ENCODE measurements at regions not wholly inside any gene's neighbourhood (a gene's known extent, or its start where the extent isn't known, plus 50 kb on each side); places are given as distances from the start of the nearest gene placed in this dataset.

DNA sequence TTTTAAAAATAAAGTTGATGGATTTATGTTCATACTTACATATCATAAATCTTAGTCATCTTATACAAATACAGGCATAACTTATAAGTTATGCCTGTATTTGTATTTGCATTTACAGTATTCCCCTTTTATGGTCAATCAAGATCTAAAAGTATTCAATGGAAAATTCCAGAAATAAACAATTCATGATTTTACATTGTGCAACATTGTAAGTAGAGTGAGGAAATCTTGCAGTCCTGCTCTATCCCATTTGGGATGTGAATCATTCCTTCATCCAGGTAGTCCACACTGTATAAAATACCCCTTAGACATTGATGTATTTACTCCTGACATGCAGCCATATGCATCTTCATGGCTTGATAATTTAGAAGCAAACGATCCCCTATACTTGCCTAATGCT is 795.3 kb downstream of the SLITRK1 start:
- no peak overlapping the region for H3K4me2 ChIP-seq (replicated peaks; ENCODE audit: low read depth, low read length, poor library complexity, severe bottlenecking)
- DNase-seq (no peak), ATAC-seq (ENCODE audit: low read depth) (no peak)
- Mint-ChIP-seq H3K27ac (no peak overlapping the region), H3K27me3 (no peaks in the 10 kb centered on the region), H3K9me3 (ENCODE audit: insufficient read depth) (peaks cover 17% of the 10 kb centered on the region), H3K4me1 (no peaks in the 10 kb centered on the region), H3K4me3 (no peak overlapping the region)
- no peak overlapping the region for H3K27ac ChIP-seq (ENCODE audit: low read length in 2 of 2)
- intact Hi-C loops (cut with micrococcal nuclease): no loop called here
- H2AFZ ChIP-seq (ENCODE audit: insufficient read depth, low read depth, low read length, poor library complexity, severe bottlenecking): no peak overlapping the region
- ChIA-PET POLR2A (no interaction called here), CTCF (no interaction called here)
- no peaks in the 10 kb centered on the region for H3K79me2 ChIP-seq (ENCODE audit: control insufficient read depth, insufficient read depth, low read length)
- no peak for TF ChIP-seq EZH2 (IDR thresholded peaks at IDR 0.05; ENCODE audit: borderline replicate concordance, insufficient read depth, low read depth, low read length, poor library complexity, severe bottlenecking)
- TF ChIP-seq, protein P1, sequence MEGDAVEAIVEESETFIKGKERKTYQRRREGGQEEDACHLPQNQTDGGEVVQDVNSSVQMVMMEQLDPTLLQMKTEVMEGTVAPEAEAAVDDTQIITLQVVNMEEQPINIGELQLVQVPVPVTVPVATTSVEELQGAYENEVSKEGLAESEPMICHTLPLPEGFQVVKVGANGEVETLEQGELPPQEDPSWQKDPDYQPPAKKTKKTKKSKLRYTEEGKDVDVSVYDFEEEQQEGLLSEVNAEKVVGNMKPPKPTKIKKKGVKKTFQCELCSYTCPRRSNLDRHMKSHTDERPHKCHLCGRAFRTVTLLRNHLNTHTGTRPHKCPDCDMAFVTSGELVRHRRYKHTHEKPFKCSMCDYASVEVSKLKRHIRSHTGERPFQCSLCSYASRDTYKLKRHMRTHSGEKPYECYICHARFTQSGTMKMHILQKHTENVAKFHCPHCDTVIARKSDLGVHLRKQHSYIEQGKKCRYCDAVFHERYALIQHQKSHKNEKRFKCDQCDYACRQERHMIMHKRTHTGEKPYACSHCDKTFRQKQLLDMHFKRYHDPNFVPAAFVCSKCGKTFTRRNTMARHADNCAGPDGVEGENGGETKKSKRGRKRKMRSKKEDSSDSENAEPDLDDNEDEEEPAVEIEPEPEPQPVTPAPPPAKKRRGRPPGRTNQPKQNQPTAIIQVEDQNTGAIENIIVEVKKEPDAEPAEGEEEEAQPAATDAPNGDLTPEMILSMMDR (IDR thresholded peaks at IDR 0.05): no peak
- H3K9ac ChIP-seq (ENCODE audit: low read length): no peak overlapping the region
- H3K9me3 ChIP-seq (ENCODE audit: control extremely low read depth in 1 of 3, control insufficient read depth in 2 of 3, insufficient read depth in 1 of 3, low read length in 2 of 3): peaks cover 0 to 1% (median 0%) of the 10 kb centered on the region in 3 donors
- no peaks in the 10 kb centered on the region for H3K36me3 ChIP-seq (replicated peaks in 1 of 2; ENCODE audit: control extremely low read depth in 1 of 2, control insufficient read depth in 1 of 2, extremely low read depth in 1 of 2, insufficient read depth in 2 of 2, low read length in 1 of 2)
- H3K4me1 ChIP-seq (ENCODE audit: control insufficient read depth in 2 of 2, insufficient read depth in 2 of 2, low read length in 2 of 2): no peaks in the 10 kb centered on the region
- no peaks in the 10 kb centered on the region for H4K20me1 ChIP-seq (ENCODE audit: control insufficient read depth, insufficient read depth, low read length, poor library complexity, severe bottlenecking)
- H3K4me3 ChIP-seq (ENCODE audit: control extremely low read depth in 1 of 5, extremely low read depth in 1 of 5, insufficient read depth in 1 of 5, low read depth in 2 of 5, low read length in 4 of 5): no peak overlapping the region
- no CpG with 5 or more reads among the region's 1 CpG for WGBS (ENCODE audit: insufficient coverage)
- no peaks in the 10 kb centered on the region for H3K27me3 ChIP-seq (replicated peaks in 1 of 4; ENCODE audit: control extremely low read depth in 1 of 4, control insufficient read depth in 3 of 4, insufficient read depth in 4 of 4, low read length in 3 of 4)

GRCh38 chr13:83086088-83086487 is 796.2 kb downstream of the SLITRK1 start:
- intact Hi-C loops (cut with micrococcal nuclease): no loop called here
- Mint-ChIP-seq H3K9me3 (ENCODE audit: insufficient read depth) (peaks cover 17% of the 10 kb centered on the region), H3K27me3 (no peaks in the 10 kb centered on the region), H3K4me3 (no peak overlapping the region), H3K4me1 (no peaks in the 10 kb centered on the region), H3K27ac (no peak overlapping the region)
- Histone ChIP-seq H3K4me2 (replicated peaks; ENCODE audit: low read depth, low read length, poor library complexity, severe bottlenecking) (no peak overlapping the region), H3K27me3 (replicated peaks in 1 of 4; ENCODE audit: control extremely low read depth in 1 of 4, control insufficient read depth in 3 of 4, insufficient read depth in 4 of 4, low read length in 3 of 4) (no peaks in the 10 kb centered on the region), H3K36me3 (replicated peaks in 1 of 2; ENCODE audit: control extremely low read depth in 1 of 2, control insufficient read depth in 1 of 2, extremely low read depth in 1 of 2, insufficient read depth in 2 of 2, low read length in 1 of 2) (no peaks in the 10 kb centered on the region), H3K4me3 (ENCODE audit: control extremely low read depth in 1 of 5, extremely low read depth in 1 of 5, insufficient read depth in 1 of 5, low read depth in 2 of 5, low read length in 4 of 5) (no peak overlapping the region), H2AFZ (ENCODE audit: insufficient read depth, low read depth, low read length, poor library complexity, severe bottlenecking) (no peak overlapping the region), H3K4me1 (ENCODE audit: control insufficient read depth in 2 of 2, insufficient read depth in 2 of 2, low read length in 2 of 2) (no peaks in the 10 kb centered on the region), H3K9me3 (ENCODE audit: control extremely low read depth in 1 of 3, control insufficient read depth in 2 of 3, insufficient read depth in 1 of 3, low read length in 2 of 3) (peaks cover 0 to 1% (median 0%) of the 10 kb centered on the region in 3 donors), H3K9ac (ENCODE audit: low read length) (no peak overlapping the region), H4K20me1 (ENCODE audit: control insufficient read depth, insufficient read depth, low read length, poor library complexity, severe bottlenecking) (no peaks in the 10 kb centered on the region), H3K79me2 (ENCODE audit: control insufficient read depth, insufficient read depth, low read length) (no peaks in the 10 kb centered on the region), H3K27ac (ENCODE audit: low read length in 2 of 2) (no peak overlapping the region)
- CTCF ChIA-PET: no interaction called here
- ATAC-seq (ENCODE audit: low read depth): no peak
- no peak for DNase-seq
- POLR2A ChIA-PET: no interaction called here
- TF ChIP-seq, protein P1 (IDR thresholded peaks at IDR 0.05): no peak
- TF ChIP-seq EZH2 (IDR thresholded peaks at IDR 0.05; ENCODE audit: borderline replicate concordance, insufficient read depth, low read depth, low read length, poor library complexity, severe bottlenecking): no peak
